Panc1 (cell line): ENCODE measurements at regions not wholly inside any gene's neighbourhood (a gene's known extent, or its start where the extent isn't known, plus 50 kb on each side); places are given as distances from the start of the nearest gene placed in this dataset.

Experiments used
- POLR2AphosphoS5 ChIP-seq: IDR thresholded peaks from 2 replicates; pipeline ENCODE4 v1.6.1; 2012; ENCODE audit warnings: mild to moderate bottlenecking, low read depth, low read length, moderate library complexity
- SIN3A ChIP-seq: IDR thresholded peaks from 2 replicates; pipeline ENCODE4 v1.6.1; 2012; ENCODE audit warnings: low read depth, mild to moderate bottlenecking, low read length, moderate library complexity, borderline replicate concordance; ENCODE audit not compliant: insufficient read depth
- TF ChIP-seq, protein P1 (sequence below): fragments of 450-650 bp; IDR thresholded peaks from 2 replicates; pipeline ENCODE4 v1.5.1; 2017; ENCODE audit warnings: mild to moderate bottlenecking
- TF ChIP-seq, protein P2 (sequence below), 2 experiments: IDR thresholded peaks; 2 replicates each; pipeline ENCODE4 v1.6.1; 2011 to 2012; ENCODE audit warnings: low read depth in 2 of 2, control low read depth in 1 of 2, low read length in 1 of 2, mild to moderate bottlenecking in 1 of 2, moderate library complexity in 1 of 2; ENCODE audit not compliant: insufficient read depth in 1 of 2

DNA sequence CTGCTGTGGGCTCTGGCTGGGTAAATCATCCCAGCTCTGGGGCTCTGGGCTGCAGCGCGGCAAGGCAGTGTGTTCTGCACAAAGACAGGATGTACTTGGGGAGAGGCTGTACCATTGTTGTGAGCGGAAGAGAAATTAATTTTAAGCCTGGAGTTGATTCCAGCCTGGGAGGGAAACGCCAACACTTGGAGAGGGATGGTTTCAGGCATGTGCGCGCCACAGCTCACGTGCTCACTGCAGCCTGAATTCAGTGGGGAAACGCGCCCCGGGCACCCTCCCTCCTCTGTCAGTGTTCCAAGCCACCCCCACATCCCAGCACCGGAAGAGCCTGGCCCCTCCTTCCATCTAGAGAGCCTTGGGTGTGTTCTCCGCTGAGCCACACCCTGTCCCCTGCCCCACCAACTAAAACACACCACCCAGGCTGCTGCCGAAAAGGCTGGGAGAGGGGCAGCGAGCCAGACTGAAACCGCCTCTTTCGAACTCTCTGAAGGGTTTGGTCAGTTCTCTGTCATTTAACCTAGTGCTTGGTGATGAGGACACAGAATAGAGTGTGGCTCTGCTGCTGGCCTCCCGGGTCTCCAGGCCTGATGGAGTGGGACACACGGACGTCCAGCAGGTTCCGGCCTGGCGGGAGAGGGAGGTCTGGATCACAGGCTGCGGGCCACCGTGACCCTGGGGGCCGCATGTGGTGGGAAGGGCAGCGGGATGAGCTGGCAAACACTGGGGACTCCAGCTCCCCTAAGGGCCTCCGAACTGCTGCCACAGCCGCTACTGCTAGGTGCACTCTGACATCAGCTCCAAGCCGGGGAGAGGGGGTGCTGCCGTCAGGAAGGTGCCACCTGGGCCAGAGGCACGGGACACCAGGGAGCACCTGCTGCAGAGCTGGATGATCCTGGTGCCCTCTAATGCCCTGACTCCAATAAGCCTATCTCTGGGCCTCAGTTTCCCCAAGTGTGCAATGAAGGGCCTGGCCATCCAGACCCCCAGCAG lies 230.8 kb downstream of the CTTN start:
- TF ChIP-seq, protein P1, sequence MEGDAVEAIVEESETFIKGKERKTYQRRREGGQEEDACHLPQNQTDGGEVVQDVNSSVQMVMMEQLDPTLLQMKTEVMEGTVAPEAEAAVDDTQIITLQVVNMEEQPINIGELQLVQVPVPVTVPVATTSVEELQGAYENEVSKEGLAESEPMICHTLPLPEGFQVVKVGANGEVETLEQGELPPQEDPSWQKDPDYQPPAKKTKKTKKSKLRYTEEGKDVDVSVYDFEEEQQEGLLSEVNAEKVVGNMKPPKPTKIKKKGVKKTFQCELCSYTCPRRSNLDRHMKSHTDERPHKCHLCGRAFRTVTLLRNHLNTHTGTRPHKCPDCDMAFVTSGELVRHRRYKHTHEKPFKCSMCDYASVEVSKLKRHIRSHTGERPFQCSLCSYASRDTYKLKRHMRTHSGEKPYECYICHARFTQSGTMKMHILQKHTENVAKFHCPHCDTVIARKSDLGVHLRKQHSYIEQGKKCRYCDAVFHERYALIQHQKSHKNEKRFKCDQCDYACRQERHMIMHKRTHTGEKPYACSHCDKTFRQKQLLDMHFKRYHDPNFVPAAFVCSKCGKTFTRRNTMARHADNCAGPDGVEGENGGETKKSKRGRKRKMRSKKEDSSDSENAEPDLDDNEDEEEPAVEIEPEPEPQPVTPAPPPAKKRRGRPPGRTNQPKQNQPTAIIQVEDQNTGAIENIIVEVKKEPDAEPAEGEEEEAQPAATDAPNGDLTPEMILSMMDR = no peak
- TF ChIP-seq, protein P2, sequence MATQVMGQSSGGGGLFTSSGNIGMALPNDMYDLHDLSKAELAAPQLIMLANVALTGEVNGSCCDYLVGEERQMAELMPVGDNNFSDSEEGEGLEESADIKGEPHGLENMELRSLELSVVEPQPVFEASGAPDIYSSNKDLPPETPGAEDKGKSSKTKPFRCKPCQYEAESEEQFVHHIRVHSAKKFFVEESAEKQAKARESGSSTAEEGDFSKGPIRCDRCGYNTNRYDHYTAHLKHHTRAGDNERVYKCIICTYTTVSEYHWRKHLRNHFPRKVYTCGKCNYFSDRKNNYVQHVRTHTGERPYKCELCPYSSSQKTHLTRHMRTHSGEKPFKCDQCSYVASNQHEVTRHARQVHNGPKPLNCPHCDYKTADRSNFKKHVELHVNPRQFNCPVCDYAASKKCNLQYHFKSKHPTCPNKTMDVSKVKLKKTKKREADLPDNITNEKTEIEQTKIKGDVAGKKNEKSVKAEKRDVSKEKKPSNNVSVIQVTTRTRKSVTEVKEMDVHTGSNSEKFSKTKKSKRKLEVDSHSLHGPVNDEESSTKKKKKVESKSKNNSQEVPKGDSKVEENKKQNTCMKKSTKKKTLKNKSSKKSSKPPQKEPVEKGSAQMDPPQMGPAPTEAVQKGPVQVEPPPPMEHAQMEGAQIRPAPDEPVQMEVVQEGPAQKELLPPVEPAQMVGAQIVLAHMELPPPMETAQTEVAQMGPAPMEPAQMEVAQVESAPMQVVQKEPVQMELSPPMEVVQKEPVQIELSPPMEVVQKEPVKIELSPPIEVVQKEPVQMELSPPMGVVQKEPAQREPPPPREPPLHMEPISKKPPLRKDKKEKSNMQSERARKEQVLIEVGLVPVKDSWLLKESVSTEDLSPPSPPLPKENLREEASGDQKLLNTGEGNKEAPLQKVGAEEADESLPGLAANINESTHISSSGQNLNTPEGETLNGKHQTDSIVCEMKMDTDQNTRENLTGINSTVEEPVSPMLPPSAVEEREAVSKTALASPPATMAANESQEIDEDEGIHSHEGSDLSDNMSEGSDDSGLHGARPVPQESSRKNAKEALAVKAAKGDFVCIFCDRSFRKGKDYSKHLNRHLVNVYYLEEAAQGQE (IDR thresholded peaks at IDR 0.05; ENCODE audit: insufficient read depth in 1 of 2, low read depth in 2 of 2, low read length in 1 of 2) = no peak
- no peak for TF ChIP-seq POLR2AphosphoS5
- no peak for TF ChIP-seq SIN3A
